ENCODE measurements at regions not wholly inside any gene's neighbourhood (a gene's known extent, or its start where the extent isn't known, plus 50 kb on each side); places are given as distances from the start of the nearest gene placed in this dataset.
"Not testable (repeated sequence)": the region's sequence is repeated elsewhere in the genome, so short reads cannot be mapped to it uniquely, and the experiment has no call there.

- no peak for DNase-seq
Measured at GRCh38 chr15:38130205-38130567, 122.5 kb upstream of the SPRED1 start.

- no peak for DNase-seq
Measured at GRCh38 chr15:38130740-38131498, 121.7 kb upstream of the SPRED1 start.

DNA sequence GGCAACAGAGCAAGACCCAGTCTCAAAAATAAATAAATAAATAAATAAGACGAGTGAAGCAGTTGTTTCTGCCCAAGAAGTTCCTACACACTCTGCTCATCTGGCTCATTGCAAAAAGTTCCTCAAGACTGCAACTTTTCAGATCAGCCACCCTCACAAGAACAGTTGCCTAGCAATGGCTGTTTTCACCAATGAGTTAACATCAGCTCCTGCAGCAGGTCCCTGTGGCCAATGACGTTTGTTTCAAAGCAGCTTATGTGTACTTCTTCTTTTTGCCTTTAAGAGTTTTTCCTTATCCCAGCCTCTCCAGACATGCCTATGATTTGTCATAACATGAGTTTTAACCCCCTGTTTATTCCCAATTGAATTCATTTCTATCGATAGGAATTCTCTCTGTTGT is 118.4 kb upstream of the SPRED1 start:
- no peak for DNase-seq

- DNase-seq = not testable (repeated sequence)
Measured at GRCh38 chr15:38142195-38142594, 110.4 kb upstream of the SPRED1 start.

DNA sequence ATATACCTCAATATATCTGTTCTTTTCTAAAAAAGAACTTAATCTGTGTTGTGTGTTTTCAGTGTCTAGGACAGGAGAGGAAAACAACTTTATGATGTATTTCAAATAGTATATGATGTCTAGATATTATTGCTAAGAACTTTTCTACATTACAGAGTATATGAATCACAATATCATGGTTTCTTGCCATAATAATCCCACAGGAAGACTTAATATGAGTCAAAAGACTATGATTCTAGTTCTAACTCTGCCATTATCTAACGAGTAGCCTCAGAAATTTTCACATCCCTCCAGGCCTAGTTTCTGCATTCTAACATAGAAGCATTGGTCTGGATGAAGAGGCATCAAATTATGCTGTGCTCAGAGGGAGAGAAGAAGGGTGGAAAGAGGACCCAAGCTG is 107.7 kb upstream of the SPRED1 start:
- no peak for DNase-seq

- no peak for DNase-seq
Measured at GRCh38 chr15:38145651-38146111, 107.0 kb upstream of the SPRED1 start.

DNA sequence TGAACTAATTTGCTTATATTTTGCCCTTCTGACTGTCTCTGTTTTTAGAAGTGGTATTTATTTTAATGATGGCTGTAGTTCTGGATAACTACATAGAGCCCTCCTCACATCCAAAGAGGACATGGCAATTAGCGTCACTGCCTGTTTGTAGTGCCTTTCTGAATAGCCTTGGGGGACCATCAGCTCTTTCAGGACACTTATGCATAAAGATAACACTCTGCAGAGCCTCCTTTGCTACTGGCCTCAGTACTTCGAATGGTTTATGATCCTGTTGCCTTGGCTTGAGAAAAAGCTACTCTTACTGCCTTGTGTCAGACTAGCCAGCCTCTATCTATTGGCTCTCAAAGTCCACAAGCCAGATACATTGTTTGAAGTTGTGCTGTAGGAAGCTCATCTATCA is 105.4 kb upstream of the SPRED1 start:
- DNase-seq = no peak

DNA sequence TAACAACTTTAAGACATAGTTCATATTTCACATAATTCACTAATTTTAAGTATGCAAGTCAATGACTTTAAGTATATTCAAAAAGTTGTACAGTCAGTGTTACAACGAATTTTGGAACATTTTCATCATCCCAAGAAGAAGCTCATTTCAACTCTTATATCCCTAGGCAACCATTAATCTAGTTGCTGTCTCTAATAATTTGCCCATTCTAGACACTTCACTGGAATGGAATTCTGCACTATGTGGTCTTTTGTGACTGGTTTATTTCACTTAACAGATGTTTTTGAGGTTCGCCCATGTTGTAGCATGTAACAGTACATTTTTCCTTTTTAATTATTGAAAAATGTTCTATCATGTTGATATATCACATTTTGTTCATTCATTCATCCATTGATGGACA is 104.2 kb upstream of the SPRED1 start:
- no peak for DNase-seq

GRCh38 chr15:38149315-38149714 is 103.3 kb upstream of the SPRED1 start:
- no peak for DNase-seq

DNA sequence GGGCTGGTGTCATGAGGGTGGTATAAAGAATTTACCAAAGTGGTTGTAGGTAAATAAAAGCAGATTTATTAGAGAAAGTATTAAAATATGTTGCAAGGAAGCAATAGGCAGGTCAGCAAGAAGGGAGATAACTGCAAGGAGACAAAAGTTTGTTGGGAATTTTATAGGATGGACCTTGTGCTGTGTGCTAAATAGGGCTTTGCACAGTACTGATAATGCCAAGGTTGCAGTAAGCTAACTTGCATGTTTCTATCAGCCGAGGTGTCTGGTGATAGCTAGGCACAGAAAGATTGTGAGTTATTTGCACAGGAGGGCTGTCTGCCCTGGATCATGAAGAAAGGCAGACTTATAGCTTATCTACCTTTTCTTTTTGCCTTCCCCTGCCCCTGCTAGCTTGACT is 102.5 kb upstream of the SPRED1 start:
- DNase-seq = no peak

DNA sequence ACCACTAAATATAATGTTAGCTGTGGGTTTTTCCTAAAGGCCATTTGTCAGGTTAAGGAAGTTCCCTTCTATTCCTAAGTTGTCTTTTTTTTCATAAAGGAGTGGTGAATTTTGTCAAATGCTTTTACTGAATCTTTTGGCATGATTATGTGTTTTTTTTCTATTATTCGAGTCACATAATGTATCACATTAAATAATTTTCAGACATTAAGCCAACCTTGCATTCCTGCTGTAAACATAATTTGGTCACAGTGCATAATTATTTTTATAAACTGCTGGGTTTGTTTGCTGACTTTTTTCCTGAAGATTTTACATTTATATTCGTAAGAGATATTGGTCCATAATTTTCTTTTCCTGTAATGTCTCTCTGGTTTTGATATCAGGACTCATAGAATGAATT is 101.8 kb upstream of the SPRED1 start:
- DNase-seq = no peak

GRCh38 chr15:38153781-38154180 is 98.9 kb upstream of the SPRED1 start:
- no peak for DNase-seq

DNA sequence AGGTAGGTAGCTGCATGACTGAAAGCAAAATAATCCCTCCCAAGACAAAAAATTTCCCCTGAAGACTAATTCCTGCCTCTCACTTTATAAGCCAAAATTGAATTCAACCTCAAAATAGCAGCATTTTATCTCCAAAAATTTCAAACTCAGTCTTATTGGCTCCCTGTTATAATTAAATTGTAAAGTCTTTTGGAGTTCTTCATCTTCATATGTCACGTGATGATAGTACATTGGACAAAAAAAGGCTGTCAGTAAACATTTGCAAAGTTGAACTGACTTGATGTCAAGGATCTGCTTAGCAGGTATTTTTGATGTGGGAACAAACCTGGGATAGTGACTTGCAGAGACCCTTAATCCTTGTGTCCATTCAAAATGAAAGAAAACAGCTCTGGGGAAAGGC is 98.4 kb upstream of the SPRED1 start:
- DNase-seq = no peak

- no peak for DNase-seq
Measured at GRCh38 chr15:38154837-38155236, 97.8 kb upstream of the SPRED1 start.

GRCh38 chr15:38163658-38164057 is 89.0 kb upstream of the SPRED1 start:
- DNase-seq = no peak

GRCh38 chr15:38164061-38164460 is 88.6 kb upstream of the SPRED1 start:
- no peak for DNase-seq

- DNase-seq = no peak
Measured at GRCh38 chr15:38164507-38164906, 88.1 kb upstream of the SPRED1 start.

GRCh38 chr15:38168467-38169070 is 84.1 kb upstream of the SPRED1 start:
- no peak for DNase-seq

DNA sequence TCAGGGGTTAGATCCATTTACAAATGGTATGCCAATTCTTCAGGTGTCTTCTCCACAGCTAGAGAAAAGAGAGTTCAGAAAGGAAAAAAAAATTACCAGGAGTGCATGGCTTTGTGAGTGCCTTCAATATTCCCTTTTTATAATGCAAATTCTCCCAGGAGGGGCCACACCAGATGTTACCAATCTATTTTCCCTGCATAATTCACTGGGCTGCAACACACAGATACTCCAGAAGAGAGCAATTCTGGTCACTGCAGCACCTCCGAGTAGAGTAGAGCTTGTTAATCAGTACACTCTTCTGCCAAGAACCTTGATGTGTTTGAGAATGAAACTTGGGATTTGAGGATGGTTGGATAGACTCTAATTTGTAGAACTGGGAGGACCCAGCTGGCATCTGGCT is 80.7 kb upstream of the SPRED1 start:
- no peak for DNase-seq

DNA sequence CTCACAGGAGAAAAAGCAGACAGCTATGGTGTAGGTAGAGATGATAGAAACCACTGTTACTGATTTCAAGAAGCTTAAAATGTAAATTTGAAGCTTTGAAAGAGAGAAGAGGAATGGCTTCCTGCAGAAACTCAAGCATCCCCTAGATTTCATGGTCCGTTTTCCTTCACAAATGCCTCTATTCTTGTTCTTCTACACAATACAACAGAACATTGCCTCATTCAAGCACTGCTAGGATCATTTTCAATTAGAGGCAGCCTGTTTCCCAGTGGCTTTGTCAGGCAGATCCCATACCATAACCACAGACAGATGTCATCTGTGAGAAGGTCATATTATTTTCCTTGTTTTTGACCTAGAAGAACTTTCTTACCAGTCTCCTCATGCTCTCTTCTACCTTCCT is 77.9 kb upstream of the SPRED1 start:
- no peak for DNase-seq

- no peak for DNase-seq
Measured at GRCh38 chr15:38176155-38176554, 76.5 kb upstream of the SPRED1 start.

GRCh38 chr15:38176691-38177090 is 75.9 kb upstream of the SPRED1 start:
- DNase-seq = no peak

DNA sequence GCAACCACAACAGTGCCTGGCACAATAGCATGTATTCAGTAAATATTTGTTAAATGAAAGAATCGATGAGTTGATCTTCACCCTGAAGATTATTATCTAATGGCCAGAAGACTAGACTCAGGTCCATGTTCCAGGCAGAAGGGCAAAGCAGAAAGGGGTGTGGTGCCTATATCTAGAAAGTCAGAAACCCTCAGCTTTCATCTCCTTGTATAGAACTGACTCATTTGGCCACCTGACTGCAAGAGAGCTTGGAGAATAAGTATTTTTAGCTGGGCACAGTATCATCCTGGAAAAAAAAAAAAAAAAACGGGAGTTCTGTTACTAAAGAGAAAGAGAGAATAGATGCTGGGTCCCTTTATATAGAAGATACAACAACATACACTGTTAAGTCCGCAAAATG is 69.7 kb upstream of the SPRED1 start:
- DNase-seq = no peak

- DNase-seq = no peak
Measured at GRCh38 chr15:38186507-38186906, 66.1 kb upstream of the SPRED1 start.
